Smooth muscle cell (in vitro differentiated cells): ENCODE measurements at regions not wholly inside any gene's neighbourhood (a gene's known extent, or its start where the extent isn't known, plus 50 kb on each side); places are given as distances from the start of the nearest gene placed in this dataset.

Experiments
- DNase-seq: peaks from one replicate; lab custom pipeline; 2025; ENCODE audit not compliant: unreplicated experiment; lab: John Stamatoyannopoulos, UW
- H2AFZ ChIP-seq: fragments of 200-600 bp; sonication (generic); 2 replicates; pipeline ENCODE4 v1.6.0; 2016; ENCODE audit warnings: antibody characterized with exemption, low read depth, mild to moderate bottlenecking
- H3F3A ChIP-seq: fragments of 200-600 bp; sonication (generic); 2 replicates; pipeline ENCODE4 v1.6.0; 2017; ENCODE audit warnings: antibody characterized with exemption, low read depth
- H3K27ac ChIP-seq: fragments of 200-600 bp; sonication (generic); 2 replicates; pipeline ENCODE4 v1.5.1; 2016; ENCODE audit warnings: low read depth, mild to moderate bottlenecking
- H3K27me3 ChIP-seq: fragments of 200-600 bp; sonication (generic); 2 replicates; pipeline ENCODE4 v1.6.1; 2016; ENCODE audit warnings: low read depth, mild to moderate bottlenecking
- H3K36me3 ChIP-seq: fragments of 200-600 bp; sonication (generic); 2 replicates; pipeline ENCODE4 v1.5.1; 2016; ENCODE audit warnings: low read depth
- H3K4me1 ChIP-seq: fragments of 200-600 bp; sonication (generic); 2 replicates; pipeline ENCODE4 v1.5.1; 2016; ENCODE audit warnings: low read depth
- H3K4me2 ChIP-seq: fragments of 200-600 bp; sonication (generic); 2 replicates; pipeline ENCODE4 v1.6.0; 2016; ENCODE audit warnings: mild to moderate bottlenecking
- H3K4me3 ChIP-seq: fragments of 200-600 bp; sonication (generic); 2 replicates; pipeline ENCODE4 v1.5.1; 2016; ENCODE audit warnings: mild to moderate bottlenecking
- H3K79me2 ChIP-seq: fragments of 200-600 bp; sonication (generic); 2 replicates; pipeline ENCODE4 v1.6.0; 2016; ENCODE audit warnings: low read depth, mild to moderate bottlenecking
- H3K9ac ChIP-seq: fragments of 200-600 bp; sonication (generic); 2 replicates; pipeline ENCODE4 v1.6.0; 2016; ENCODE audit warnings: low read depth
- H3K9me3 ChIP-seq: fragments of 200-600 bp; sonication (generic); replicated peaks from 2 replicates; pipeline ENCODE4 v1.5.1; 2016; ENCODE audit warnings: low read depth
- H4K20me1 ChIP-seq: fragments of 200-600 bp; sonication (generic); 2 replicates; pipeline ENCODE4 v1.6.0; 2016; ENCODE audit warnings: low read depth
- WGBS: methylation state at CpG from one replicate; pipeline ENCODE4 v1.1.7; 2016; ENCODE audit warnings: low lambda C conversion rate; 5-methylcytosine and 5-hydroxymethylcytosine counted together
- TF ChIP-seq, protein P1 (sequence below): fragments of 200-600 bp; sonication (generic); IDR thresholded peaks from 2 replicates; pipeline ENCODE4 v1.5.1; 2017; ENCODE audit warnings: borderline replicate concordance, mild to moderate bottlenecking, antibody characterized with exemption; ENCODE audit not compliant: insufficient read depth, poor library complexity, severe bottlenecking

DNA sequence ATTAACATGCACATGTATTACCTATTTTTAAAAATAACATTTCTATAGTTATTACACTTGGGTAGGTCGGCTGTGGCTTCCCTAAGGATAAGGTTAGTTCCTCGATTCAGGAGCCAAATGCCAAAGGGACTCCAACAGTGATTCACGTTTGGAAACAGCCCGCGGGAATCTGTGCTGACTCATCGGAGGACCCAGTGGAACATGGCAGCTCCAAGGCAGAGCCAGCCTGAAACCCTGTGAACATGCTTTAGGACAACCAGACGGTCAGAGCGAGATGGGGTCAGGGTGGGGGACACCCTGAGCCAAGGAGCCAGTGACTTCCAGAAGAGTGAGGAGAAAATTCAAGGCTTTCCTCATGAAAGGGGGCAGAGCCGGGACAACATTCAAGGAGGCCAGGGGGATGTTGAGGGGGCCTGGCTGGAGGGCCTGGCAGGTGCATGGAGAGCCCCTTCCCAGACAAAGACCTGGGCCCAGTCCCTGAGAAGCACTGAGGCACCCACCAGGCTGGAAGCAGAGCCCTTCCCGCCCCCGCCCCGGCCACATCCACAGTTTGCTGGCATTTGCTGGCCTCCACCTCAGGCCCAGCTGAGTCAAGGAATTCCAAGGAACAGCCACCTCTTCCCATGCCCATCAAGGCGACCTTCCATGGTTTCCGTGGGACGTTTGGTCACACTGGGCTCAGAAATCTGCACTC is 133.2 kb downstream of the SNX5 start:
- Histone ChIP-seq H3K9me3 (no peaks in the 10 kb centered on the region), H3K4me2 (peak overlapping the region; percentile 11), H3K79me2 (no peaks in the 10 kb centered on the region), H3K4me3 (no peak overlapping the region), H3K27ac (peak overlapping the region; percentile 67), H3F3A (peaks cover 10% of the 10 kb centered on the region), H2AFZ (no peak overlapping the region), H3K9ac (peak overlapping the region; percentile 4), H4K20me1 (no peaks in the 10 kb centered on the region), H3K36me3 (no peaks in the 10 kb centered on the region), H3K4me1 (peaks cover 14% of the 10 kb centered on the region), H3K27me3 (no peaks in the 10 kb centered on the region)
- TF ChIP-seq, protein P1, sequence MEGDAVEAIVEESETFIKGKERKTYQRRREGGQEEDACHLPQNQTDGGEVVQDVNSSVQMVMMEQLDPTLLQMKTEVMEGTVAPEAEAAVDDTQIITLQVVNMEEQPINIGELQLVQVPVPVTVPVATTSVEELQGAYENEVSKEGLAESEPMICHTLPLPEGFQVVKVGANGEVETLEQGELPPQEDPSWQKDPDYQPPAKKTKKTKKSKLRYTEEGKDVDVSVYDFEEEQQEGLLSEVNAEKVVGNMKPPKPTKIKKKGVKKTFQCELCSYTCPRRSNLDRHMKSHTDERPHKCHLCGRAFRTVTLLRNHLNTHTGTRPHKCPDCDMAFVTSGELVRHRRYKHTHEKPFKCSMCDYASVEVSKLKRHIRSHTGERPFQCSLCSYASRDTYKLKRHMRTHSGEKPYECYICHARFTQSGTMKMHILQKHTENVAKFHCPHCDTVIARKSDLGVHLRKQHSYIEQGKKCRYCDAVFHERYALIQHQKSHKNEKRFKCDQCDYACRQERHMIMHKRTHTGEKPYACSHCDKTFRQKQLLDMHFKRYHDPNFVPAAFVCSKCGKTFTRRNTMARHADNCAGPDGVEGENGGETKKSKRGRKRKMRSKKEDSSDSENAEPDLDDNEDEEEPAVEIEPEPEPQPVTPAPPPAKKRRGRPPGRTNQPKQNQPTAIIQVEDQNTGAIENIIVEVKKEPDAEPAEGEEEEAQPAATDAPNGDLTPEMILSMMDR = no peak
- 57% methylated on average over 15 of the region's 15 CpGs for WGBS
- DNase-seq = no peak

DNA sequence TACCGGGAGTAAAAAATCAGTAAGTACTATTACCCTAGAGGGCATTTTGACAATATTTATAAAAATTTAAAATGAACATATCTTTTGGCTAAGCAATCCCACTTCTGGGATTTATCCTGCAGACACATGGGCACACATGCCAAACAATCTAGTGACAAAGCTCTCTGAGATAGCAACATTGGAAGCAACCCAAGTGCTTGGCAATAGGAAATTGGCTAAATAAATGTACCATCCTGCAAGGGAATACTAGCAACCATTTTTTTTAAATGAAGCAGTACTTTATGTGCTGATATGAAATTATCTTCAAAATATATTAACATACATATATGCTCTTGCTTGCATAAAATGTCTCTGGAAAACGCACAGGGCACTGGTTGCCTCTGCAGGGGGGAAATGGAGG is 133.8 kb downstream of the SNX5 start:
- Histone ChIP-seq H3K9ac (no peak overlapping the region), H2AFZ (no peak overlapping the region), H3K79me2 (no peaks in the 10 kb centered on the region), H3K4me3 (no peak overlapping the region), H3K9me3 (no peaks in the 10 kb centered on the region), H3F3A (peaks cover 10% of the 10 kb centered on the region), H3K27me3 (no peaks in the 10 kb centered on the region), H3K27ac (peak overlapping the region; percentile 67), H4K20me1 (no peaks in the 10 kb centered on the region), H3K4me2 (peak overlapping the region; percentile 7), H3K4me1 (peaks cover 14% of the 10 kb centered on the region), H3K36me3 (no peaks in the 10 kb centered on the region)
- TF ChIP-seq, protein P1 = no peak
- no peak for DNase-seq
- WGBS = 94% methylated on average over 2 of the region's 2 CpGs

DNA sequence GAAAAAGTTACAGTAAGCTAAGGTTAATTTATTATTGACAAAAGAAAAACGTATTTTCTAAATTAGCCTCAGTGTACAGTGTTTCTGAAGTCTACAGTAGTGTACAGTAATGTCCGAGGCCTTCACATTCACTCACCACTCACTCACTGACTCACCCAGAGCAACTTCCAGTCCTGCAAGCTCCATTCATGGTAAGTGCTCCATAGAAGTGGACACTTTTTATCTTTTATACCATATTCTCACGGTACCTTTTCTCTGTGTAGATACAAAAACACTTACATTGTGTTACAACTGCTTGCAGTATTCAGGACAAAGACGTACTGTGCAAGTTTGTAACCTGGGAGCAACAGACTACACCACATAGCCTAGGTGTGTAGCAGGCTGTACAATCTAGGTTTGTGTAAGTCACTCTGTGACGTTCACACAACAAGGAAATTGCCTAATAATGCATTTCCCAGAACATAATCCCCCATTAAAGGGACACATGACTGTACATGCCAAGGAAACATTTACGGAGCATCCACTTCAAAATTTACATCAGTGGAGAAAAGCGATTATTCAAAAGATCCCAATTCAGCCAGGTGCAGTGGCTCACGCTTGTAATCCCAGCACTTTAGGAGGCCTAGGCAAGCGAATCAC is 133.4 kb downstream of the BANF2 start:
- Histone ChIP-seq H3K36me3 (no peaks in the 10 kb centered on the region), H3K4me3 (no peak overlapping the region), H3K4me1 (peaks cover 14% of the 10 kb centered on the region), H3K27me3 (no peaks in the 10 kb centered on the region), H3K79me2 (no peaks in the 10 kb centered on the region), H3K9ac (no peak overlapping the region), H3F3A (peaks cover 10% of the 10 kb centered on the region), H3K9me3 (no peaks in the 10 kb centered on the region), H3K27ac (peak overlapping the region; percentile 74), H3K4me2 (peak overlapping the region; percentile 33), H4K20me1 (no peaks in the 10 kb centered on the region), H2AFZ (peak overlapping the region; percentile 57)
- no peak for DNase-seq
- WGBS = 65% methylated on average over 9 of the region's 9 CpGs
- TF ChIP-seq, protein P1 = no peak
